Lung microvascular endothelial cell (primary cell): ENCODE measurements at regions not wholly inside any gene's neighbourhood (a gene's known extent, or its start where the extent isn't known, plus 50 kb on each side); places are given as distances from the start of the nearest gene placed in this dataset.

ENCODE experiments used
- DNase-seq, 2 donors: peaks; one replicate each; pipeline versions ENCODE4 v3.0.0 to v3.0.0-alpha.2; 2010; ENCODE audit warnings: low read depth in 2 of 2

DNA sequence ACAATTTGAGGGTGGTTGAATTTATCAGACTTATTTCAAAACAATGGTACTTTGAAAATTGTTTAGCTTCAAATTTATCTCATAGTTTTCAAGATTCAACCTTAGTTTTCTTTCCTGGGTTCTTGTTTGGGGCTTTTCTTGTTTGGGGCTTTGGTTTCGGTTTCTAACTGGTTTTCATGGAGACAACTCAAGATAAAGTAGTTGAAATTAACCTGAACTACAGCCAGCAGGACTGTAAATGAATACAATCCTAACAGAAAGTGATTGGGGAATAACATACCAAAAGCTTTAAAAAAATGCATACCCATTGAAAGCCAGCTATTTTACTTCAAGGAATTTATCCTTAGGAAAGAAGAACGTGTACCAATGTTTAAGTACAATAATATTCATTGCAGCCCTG, 133.5 kb upstream of the SLC14A2 start:
- DNase-seq = no peak

DNA sequence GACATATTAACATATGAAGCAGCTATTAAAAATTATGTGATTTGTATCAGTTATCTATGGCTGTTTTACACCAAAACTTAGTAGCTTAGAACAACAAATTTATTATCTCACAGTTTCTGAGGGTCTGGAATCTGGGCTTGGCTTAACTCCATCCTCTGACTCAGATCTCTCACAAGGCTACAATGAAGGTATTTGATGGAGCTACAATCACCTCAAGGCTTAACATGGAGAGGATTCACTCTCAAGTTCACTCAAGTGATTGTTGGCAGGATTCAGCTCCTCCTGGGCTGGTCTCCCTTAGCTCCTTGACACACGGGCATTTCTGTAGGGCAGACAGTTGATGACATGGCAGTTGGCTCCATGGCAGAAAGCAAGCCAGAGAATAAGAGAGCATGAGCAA, 133.0 kb upstream of the SLC14A2 start:
- no peak for DNase-seq

DNA sequence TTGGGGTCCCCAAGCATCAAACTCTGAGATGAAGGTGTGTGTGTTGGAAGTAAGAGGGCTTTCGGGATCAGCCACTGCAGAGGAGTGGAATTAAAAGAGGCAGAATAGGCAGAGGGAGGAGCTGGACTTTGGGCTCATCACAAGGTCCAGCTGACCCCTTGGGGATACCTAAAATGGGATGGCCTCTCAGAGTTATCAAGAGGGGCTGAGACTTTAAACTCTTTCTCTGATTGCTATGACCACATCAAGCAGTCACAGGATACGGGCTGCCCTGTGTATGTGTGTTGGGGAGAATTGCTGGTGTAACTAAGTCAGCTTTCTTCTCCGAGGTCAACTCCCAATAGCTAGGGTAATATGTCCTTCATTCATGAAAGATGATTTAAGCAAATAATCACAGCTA, 127.7 kb upstream of the SLC14A2 start:
- DNase-seq = no peak

DNA sequence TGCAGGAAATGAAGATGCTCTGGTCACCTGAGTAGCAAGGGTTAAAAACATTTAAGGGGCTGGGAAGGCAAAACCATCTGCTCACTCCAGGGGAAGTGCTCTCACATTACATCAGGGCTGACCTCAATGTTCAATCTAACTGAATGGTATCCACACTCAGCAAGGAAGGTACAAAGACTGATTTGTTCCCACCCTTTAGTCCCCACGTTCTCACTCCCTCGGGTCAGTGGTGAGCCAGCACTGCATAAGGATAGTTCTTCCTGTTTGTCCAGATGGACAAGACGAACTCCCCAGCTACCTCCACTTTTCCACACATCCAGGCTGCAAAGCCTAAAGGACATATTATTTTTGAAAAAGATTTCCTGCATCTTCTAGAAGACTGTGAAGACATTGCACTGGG, 126.6 kb upstream of the SLC14A2 start:
- DNase-seq = no peak

DNA sequence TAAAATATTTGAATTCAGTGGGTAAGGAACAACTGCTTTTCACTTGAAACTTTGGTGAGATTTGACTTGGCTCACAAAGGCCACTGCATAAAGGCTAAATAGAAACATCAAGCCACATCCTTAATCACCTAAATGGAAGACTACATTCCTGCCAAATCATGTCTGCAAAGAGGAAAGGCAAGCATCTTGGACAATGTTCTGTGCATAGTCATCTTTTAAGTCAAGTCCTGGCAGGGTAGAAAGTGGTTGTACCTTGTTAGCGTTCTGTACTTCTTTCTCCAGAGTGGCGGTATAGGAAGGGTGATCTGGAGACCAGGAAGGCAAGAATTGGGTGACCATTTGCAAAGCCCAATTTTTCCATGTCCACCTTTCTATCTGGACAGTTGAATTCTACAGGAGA, 121.4 kb upstream of the SLC14A2 start:
- DNase-seq = no peak

DNA sequence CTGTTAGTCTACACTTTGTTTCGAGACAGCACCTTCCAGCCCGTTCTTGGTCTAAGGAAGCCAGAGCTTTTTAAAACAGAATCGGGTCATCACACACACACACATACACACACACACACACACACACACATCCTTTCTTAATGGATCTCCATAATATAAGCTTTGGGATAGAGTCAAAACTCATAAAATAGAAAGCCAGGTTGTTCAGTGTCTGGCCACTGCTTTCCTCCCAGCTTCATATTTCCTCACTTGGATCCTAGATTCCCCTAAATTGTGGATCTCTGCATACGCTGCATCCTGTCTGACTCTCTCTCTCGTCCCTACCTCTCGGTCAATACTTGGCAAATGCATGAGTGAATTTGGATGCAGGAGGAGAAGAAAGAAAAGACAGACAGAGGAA, 120.5 kb upstream of the SLC14A2 start:
- DNase-seq = no peak

DNA sequence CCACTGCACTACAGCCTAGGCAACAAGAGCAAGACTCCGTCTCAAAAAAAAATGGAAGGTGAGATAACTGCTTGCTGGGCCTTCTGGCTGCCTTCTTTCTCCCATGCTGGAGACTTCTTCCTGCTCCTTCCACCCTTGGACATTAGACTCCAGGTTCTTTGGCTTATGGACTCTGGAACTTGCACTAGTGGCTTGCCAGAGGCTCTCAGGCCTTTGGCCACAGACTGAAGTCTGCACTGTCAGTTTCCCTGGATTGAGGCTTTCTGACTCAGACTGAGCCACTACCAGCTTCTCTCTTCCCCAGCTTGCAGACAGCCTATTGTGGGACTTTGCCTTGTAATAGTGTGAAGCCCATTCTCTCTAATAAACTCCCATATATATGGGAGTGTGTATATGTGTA, 118.5 kb upstream of the SLC14A2 start:
- DNase-seq = no peak

DNA sequence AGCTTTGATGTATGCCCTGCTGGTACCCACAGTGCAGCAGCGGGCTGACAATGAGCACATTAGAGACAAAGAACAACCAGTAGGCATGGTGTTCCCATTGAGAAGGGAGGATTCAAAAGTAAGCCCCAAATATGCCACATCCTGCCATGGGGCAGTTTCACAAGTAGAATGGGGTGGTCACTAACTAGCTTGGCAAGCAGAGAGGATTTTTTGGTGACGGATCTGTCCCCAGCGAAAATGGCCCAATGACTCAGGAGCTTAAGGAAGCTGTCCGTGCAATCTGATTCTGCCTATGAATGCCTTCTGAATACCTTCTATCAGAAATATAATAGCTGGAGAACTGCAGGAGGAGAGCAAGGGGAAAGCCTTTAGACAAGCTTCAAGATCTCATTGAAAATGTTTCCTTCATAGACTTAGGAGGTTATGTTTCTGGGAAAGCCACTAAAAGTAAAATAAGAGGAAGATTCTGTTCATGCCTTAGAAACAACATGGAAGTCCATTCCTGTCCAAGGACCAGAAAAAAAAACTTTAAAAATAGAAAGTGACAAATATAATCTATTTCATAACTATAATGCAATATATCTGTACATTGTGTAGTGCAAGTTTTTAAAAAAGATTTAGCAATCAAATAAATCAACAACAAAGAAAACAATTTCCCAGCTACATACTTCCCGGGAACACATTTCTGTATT, 117.5 kb upstream of the SLC14A2 start:
- no peak for DNase-seq

DNA sequence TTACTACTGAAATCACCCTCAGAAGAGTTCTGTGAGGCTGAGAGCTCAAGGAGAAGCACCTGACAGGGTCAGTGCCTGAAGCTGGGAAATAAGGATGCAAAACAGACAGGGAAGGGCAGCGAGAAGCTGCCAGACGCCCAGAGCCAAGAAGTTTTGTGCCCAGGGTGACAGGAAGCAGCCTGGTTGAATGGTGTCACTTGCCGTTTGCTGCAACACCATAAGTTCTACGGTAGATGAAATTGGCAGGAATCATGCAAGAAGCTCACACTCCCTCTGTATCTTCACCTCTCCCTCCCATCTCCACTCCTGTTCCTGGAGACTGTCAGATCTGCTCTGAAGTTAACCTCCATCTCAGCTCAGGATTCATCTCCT, 117.0 kb upstream of the SLC14A2 start:
- no peak for DNase-seq

DNA sequence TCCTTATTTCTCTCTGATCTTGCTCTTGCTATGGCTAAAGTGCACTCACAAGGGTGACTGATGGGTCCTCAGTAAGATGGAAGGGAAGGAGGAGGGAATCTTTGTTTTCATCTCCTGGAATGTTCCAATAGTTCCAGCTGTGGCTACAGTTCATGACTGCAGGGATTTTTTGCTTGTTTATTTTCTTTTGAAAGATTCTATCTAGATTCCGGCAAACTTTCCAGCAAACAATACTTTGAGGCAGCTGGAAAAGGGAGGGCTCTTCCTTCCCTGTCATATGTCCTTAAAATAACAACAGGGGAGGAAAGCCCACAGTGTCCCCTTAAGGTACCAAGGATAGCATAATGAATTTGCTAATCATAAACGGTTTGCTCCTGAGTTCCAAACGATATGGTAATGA, 111.3 kb upstream of the SLC14A2 start:
- no peak for DNase-seq

DNA sequence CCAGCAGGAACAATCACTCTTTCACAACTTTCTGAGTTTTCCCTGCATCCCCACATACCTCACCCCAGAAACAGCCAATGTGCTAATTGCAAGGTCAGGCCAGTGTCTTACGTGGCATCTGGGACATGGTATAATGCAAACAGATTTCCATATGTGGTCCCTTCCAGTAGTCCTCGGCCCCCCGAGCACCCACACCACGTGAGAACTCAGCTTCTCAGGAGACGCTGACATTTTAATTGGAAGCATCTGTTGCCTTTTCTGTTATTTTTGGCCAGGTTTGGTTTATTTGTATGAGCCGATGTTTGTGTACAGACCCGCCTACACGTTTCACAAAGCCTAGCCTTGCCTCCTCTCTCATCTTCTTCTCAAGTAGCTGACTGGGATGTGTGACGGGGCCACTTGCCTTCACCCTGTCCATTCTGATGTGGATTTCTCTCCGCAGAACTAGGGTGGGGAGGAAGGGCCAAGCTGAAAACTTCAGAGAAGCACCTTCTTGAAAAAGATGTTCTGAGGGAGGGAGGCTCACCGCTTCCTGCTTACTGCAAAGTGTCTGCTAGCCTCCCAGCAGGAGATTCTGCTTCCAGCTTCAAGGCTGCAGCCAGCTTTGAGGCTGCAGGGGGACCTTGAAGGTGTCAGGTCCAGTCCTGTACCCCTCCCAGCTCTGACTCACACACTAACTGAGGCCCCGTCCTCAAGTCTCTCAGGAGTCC, 109.6 kb upstream of the SLC14A2 start:
- DNase-seq = no peak

DNA sequence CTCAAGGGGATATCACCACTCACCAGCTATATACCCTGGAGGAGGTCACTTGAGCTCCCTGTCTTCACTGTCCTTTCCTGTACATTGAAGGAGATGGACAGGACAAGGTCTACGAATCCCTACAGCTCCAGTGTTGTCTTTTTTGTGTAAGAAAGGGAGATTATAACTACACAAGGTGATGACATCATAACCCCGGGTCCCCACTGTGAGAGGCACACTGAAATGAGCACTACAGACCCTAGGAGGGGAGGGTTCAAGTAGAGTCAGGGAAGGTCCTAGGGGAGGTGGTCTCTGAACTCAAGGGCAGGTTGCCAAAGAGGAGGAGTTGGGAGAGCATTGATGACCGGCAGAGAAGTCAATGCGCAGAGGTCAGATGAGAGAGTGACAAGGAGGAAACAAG, 108.3 kb upstream of the SLC14A2 start:
- DNase-seq = no peak

DNA sequence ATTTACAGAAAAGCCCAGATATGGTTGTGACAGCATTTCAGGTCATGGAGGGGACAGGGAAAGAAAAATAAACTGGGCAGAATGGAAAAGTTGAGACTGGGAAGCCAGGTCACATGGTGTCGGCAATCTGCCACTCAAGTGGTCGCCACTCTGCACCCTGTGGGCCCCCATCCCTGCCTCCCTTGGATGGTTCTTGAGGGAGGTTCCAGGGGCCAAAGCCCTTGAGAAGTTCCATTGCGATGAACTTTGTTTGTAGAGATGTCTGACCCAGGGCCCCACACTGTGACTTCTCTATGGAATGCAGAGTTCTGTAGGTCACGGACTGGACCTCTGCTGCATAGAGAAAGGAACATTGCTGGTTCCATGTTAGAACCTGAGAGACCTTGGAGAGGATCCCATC, 105.7 kb upstream of the SLC14A2 start:
- DNase-seq = no peak

DNA sequence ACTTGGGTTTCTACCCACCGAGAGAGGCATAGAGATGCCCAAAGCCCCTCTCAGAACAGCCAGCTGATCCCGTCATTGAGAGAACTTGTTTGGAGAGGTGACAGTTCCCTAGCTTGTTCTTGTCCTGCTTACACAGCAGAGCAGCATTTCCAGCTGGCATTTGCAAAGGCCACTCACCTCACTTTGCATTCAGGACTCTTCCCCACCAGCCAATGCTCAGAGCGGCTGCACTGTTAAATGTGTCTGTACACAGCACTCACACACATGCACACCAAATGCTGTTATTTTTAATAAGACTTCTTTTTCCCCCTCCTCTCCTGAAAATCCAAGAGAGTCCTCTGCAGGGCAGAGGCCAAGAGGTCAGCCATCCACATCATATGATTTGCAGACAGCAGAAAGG, 104.6 kb upstream of the SLC14A2 start:
- DNase-seq = no peak

DNA sequence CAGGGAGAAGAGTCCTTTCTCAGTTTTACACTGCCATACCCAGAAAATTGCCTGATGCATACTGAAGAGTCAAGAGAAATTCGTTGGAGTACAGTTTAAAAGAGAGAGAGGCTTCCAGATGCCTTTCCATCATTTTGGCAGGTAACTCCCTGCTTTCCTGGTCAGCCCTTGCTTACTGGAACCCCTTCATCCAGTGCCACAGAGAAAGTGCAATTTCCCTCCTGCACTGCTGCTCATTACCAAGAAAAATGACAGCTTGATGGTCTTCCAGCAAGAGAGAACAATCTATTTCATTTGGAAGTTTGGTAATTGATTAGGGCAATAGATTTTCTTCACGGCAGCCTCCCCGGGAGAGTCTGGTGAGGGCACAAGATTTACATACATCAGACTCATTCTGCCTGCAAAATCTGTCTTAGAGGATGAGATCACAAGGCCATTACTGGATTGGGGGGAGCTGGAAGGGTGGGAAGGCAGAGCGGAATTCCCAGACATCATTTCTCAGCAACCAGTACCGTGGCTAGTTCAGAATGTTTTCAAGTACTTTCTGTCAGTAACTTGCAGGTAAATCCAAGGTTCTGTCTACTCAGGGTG, 102.8 kb upstream of the SLC14A2 start:
- no peak for DNase-seq

DNA sequence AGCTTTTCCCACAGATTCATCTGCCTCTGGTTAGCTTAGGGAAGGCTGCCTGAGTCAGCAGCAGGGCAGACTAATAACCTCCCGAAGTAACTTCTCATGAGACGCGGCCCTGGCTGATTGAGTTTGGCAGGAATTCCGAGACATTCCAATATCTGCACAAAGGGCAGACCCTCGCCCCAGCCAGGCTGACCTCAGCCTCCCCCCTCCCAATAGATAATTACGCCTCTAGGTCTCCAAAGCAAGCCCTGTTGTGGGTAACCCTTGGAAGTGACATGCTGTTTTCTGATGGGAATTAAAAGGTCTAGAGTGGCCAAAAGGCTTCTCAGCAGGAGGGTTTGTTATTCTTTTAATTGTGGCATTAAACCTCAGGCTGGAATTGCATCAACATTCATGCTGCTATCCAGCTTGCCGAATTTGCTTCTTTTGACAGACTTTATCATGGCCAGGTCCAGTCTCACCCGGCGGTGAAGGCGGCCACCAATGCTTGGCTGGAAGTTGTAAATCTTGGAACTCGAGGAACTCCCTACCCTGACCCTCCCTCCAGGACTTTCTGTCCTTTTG, 98.0 kb upstream of the SLC14A2 start:
- DNase-seq = no peak

DNA sequence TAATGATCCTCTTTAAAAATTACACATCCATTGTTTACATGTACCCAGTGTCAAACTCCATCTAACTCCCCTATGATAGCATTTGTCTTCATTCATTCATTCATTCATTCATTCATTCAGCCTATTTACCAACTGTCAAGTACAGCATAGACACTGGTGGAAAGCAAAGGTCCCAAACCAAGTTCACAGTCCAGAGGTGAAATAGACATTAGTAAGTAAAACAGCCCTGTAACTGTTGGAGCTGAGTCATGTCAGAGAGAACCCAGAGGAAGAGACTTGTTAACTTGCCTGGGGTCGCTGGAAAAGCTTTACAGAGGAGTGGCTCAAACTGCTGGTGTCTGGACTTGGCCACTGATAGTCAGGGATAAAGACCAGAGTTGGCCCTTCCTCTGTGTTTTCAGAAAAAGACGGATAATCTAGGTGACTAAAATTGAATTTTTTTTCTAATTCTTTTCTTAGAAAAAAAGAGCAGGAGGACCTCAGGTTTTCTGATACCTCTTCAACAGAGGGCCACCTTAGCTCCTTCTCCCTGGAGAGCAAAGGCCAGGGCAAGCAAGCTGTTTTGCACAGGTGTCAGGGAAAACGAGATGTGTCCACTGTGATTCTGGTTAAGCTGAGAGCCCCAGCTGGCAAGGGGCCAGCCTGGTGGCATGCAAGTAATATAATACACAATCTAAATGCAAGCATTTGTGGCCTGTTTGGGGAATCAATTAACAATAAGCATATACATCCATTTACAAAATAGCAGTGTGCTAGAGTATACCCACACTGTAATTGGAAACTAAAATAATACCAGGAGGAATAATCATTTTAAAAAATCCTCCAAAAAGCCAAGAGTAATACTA, 96.7 kb upstream of the SLC14A2 start:
- DNase-seq = no peak

DNA sequence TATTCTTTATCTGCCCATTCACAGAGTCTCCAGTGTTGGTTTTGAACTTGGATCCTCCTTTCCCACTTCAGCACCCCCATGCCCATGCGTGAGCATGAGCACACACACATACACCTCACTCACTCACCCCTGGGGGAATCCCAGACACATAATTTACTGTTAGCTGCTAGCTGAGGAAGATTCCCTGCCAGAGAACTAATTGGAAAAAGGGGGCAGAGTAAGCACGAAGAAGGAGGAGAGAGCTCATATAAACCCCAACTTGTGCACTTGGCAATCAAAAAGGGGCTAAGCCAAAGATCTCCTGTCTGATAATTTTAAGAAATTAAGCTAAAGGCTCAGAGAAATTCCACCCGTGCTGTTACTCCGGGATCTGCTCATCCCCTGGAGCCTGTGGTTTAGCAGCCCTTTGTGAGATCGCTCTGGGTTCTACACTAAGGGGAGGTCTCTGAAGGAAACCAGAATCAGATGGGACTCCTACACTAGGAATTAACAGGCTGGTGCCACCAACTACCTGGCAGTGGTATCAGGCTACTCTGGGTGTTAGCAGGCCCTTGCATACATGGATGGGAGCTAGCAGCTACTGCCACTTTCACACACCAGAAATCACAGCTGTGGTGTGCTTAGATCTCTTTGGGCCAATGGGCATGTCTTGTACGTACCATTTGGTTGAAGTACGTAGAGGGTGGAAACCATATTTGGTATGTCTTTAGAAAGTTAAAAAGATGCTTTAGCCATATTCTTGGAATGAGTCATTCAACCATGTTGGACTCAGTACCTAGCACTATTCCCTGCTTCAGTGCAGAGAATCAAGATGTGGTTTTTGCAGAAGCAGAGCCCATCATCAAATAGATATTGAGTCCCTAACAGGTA, 95.6 kb upstream of the SLC14A2 start:
- no peak for DNase-seq

DNA sequence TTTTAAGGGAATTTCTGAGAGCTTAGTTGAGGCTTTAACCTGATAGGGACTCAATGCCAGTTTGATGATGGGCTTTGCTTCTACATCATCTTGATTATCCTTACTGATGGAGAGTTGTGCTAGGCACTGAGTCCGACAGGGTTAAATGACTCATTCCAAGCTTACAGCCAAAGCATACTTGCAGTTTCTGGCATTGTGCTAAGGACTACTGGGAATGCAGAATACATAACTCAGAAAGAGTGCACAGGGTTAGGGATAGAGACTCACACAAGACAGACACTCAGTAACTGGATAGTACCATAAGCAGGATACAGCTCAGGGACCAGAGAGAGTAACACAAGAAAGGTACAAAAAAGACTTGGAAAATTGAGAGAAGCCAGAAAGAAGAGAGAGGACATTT, 94.1 kb upstream of the SLC14A2 start:
- no peak for DNase-seq

DNA sequence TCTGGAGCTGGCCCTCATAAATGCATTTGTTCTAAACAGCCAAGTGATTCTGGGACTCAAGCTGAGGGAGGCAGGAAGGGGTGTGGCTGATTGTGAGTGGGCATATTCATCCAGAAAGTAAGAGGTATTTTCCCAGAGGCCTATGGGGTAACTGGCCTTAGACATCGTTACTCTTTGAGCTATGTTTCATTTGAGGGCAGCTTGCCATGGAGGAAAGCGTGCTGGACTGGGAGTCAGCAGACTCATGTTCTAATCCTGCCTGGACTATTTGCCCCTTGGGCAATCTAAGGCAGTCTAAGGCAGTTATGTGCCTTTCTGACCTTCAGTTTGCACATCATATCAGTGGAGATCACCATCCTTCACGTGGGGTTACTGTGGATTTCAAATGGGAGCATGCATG, 93.5 kb upstream of the SLC14A2 start:
- no peak for DNase-seq

DNA sequence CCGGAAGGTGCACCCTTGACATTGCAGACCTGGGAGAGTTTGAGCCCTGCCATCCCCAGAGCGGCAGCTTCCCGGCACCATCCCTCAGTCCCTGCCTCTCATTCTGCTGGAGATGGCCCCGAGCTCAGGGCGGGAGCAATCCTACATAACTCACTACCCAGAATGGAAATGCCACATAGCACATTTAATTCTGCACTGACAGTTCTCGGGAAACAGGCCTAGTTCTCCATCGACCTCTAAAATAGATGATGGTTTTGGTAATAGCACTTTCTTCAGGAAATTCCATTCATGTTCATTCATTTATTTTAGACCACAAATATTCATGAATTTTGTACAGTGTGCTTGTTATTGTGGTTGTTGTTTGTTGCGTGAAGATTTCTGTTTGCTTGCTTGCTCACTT, 92.9 kb upstream of the SLC14A2 start:
- no peak for DNase-seq
